ENCODE measurements at regions not wholly inside any gene's neighbourhood (a gene's known extent, or its start where the extent isn't known, plus 50 kb on each side); places are given as distances from the start of the nearest gene placed in this dataset.

GRCh38 chrX:4671344-4671743 is 957.9 kb upstream of the PRKX start:
- TF ChIP-seq YY1 (IDR thresholded peaks at IDR 0.05; ENCODE audit: insufficient read depth, insufficient read length) (no peak), ZNF274 (IDR thresholded peaks at IDR 0.05; ENCODE audit: low read depth, low read length) (no peak), SUZ12 (IDR thresholded peaks at IDR 0.05; ENCODE audit: extremely low read depth, insufficient read depth, insufficient read length) (no peak)

All from NT2/D1 (cell line).